ENCODE measurements at regions not wholly inside any gene's neighbourhood (a gene's known extent, or its start where the extent isn't known, plus 50 kb on each side); places are given as distances from the start of the nearest gene placed in this dataset.

DNA sequence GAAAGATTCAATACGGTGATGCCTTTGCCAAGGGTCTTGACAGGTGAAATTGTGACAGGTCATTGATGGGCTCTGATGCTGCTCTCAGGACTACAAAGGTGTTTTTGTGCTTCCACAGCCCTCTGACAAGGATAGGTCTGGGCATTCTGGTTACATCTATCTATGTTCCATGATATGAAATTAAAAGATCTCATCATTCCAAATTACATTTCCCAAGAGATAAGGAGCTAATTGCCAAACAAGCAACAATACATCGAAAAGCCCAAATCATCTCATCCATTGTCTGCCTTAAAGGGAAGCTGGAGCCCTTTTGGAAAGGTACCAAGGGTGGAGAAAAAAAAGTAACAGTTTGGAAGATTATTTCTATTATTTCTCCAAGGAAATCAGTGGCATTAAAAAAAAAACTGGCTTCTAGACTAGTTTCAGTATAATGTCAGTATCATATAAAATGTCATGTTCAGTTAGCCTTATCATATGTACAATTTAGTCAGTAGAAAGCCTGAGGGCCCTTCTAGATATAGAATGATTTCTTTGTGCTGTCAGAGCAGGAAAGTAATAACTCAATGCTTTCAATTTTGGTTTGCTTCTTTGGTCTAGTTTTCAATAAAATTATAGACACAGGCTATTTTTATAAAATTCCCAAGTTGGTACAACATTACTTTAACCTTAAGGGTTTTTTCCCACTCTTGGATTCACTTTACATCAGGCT, 224.5 kb upstream of the GPRIN3 start:
- ChIA-PET CTCF (interaction anchor here (1.0 to 1.5 kb wide), 3 partner anchors 8 to 46 kb away, joined by 3 read pairs; no protein-coding TSS in a partner anchor), POLR2A (no interaction called here)
- H3K27me3 ChIP-seq (ENCODE audit: control insufficient read depth in 2 of 2, insufficient read depth in 2 of 2, low read length in 2 of 2): no peaks in the 10 kb centered on the region
- no peaks in the 10 kb centered on the region for H3K9me1 ChIP-seq (replicated peaks; ENCODE audit: control insufficient read depth, extremely low read depth, insufficient read depth, low read length)
- TF ChIP-seq EZH2 (IDR thresholded peaks at IDR 0.05; ENCODE audit: borderline replicate concordance, low read depth, low read length, severe bottlenecking): no peak
- TF ChIP-seq POLR2A (IDR thresholded peaks at IDR 0.05; ENCODE audit: low read depth, low read length): no peak
- TF ChIP-seq CTCF (IDR thresholded peaks at IDR 0.05; ENCODE audit: extremely low read depth in 1 of 2, insufficient read depth in 1 of 2, low read depth in 1 of 2, low read length in 2 of 2): no peak
- no peak for TF ChIP-seq POLR2AphosphoS5 (IDR thresholded peaks at IDR 0.05; ENCODE audit: insufficient read depth, low read depth, low read length)
- no peak for TF ChIP-seq FOS (IDR thresholded peaks at IDR 0.05; ENCODE audit: borderline replicate concordance, insufficient read depth, low read length)
- no peak for TF ChIP-seq GATA2 (IDR thresholded peaks at IDR 0.05; ENCODE audit: insufficient read depth, insufficient read length, low read depth, low read length)
- TF ChIP-seq, protein P1, sequence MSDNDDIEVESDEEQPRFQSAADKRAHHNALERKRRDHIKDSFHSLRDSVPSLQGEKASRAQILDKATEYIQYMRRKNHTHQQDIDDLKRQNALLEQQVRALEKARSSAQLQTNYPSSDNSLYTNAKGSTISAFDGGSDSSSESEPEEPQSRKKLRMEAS (IDR thresholded peaks at IDR 0.05; ENCODE audit: insufficient read depth, insufficient read length): no peak
- no peak for TF ChIP-seq MYC (IDR thresholded peaks at IDR 0.05; ENCODE audit: low read depth, low read length)
- no peak for TF ChIP-seq JUN (IDR thresholded peaks at IDR 0.05; ENCODE audit: borderline replicate concordance, insufficient read depth, insufficient read length, low read depth)
- no peak overlapping the region for H3K4me3 ChIP-seq (replicated peaks in 1 of 3; ENCODE audit: insufficient read depth in 1 of 3, low read depth in 1 of 3, low read length in 3 of 3)
- no peaks in the 10 kb centered on the region for H4K20me1 ChIP-seq (replicated peaks; ENCODE audit: control insufficient read depth, extremely low read depth, insufficient read depth, low read length)
- DNase-seq (ENCODE audit: low read depth, low spot score) (no peak), FAIRE-seq (no peak)
- no peaks in the 10 kb centered on the region for H3K9me3 ChIP-seq (replicated peaks; ENCODE audit: control insufficient read depth, insufficient read depth, low read length)
- H3K9ac ChIP-seq (replicated peaks; ENCODE audit: extremely low read depth, insufficient read depth, low read length): no peak overlapping the region
- dilution Hi-C loops (cut with MboI; ENCODE audit: extremely low pct_ligation_motif_present, low sequenced_read_pairs): no loop called here
- no TSS peak for BruUV-seq (replicated peaks)
- H3K79me2 ChIP-seq (ENCODE audit: control insufficient read depth, insufficient read depth, low read length): no peaks in the 10 kb centered on the region
- H2AFZ ChIP-seq (ENCODE audit: low read depth, low read length): no peak overlapping the region
- intact Hi-C loops (cut with micrococcal nuclease): no loop called here
- H3K4me1 ChIP-seq (ENCODE audit: control insufficient read depth, extremely low read depth, insufficient read depth, low read length): peaks cover 26% of the 10 kb centered on the region
- no peak overlapping the region for H3K27ac ChIP-seq (ENCODE audit: insufficient read depth, low read depth, low read length)
- no peak overlapping the region for H3K4me2 ChIP-seq (ENCODE audit: insufficient read depth, low read length)
- no peaks in the 10 kb centered on the region for H3K36me3 ChIP-seq (ENCODE audit: control insufficient read depth in 2 of 2, extremely low read depth in 1 of 2, insufficient read depth in 2 of 2, low read length in 2 of 2)
